H9 (cell line): ENCODE measurements at regions not wholly inside any gene's neighbourhood (a gene's known extent, or its start where the extent isn't known, plus 50 kb on each side); places are given as distances from the start of the nearest gene placed in this dataset.

Source experiments
- DNase-seq: peaks from one replicate; pipeline ENCODE4 v3.0.0-alpha.2; 2017
- H2AFZ ChIP-seq: one replicate; pipeline ENCODE4 v1.6.1; 2013; ENCODE audit warnings: mild to moderate bottlenecking, low read length, control low read depth, moderate library complexity
- H2AK5ac ChIP-seq: 2 replicates; pipeline ENCODE4 v1.6.1; 2013; ENCODE audit warnings: low read length, control low read depth, mixed read lengths; ENCODE audit not compliant: insufficient read length
- H2BK120ac ChIP-seq: one replicate; pipeline ENCODE4 v1.6.1; 2013; ENCODE audit warnings: low read depth, mild to moderate bottlenecking, low read length, control low read depth, inconsistent platforms; ENCODE audit not compliant: poor library complexity, severe bottlenecking
- H2BK12ac ChIP-seq: 2 replicates; pipeline ENCODE4 v1.6.1; 2013; ENCODE audit warnings: low read length, control low read depth, mixed read lengths, low read depth; ENCODE audit not compliant: insufficient read length
- H2BK15ac ChIP-seq: 2 replicates; pipeline ENCODE4 v1.6.1; 2013; ENCODE audit warnings: low read depth, low read length, control low read depth
- H2BK20ac ChIP-seq: one replicate; pipeline ENCODE4 v1.6.1; 2013; ENCODE audit warnings: low read depth, mild to moderate bottlenecking, low read length, control low read depth, inconsistent platforms; ENCODE audit not compliant: poor library complexity, severe bottlenecking
- H2BK5ac ChIP-seq: 2 replicates; pipeline ENCODE4 v1.6.1; 2013; ENCODE audit warnings: low read length, control low read depth, mixed read lengths; ENCODE audit not compliant: insufficient read length
- H3K14ac ChIP-seq: 2 replicates; pipeline ENCODE4 v1.6.1; 2013; ENCODE audit warnings: low read length, control low read depth; ENCODE audit not compliant: insufficient read depth
- H3K18ac ChIP-seq: 2 replicates; pipeline ENCODE4 v1.6.1; 2013; ENCODE audit warnings: low read depth, mild to moderate bottlenecking, mixed read lengths, low read length, control low read depth; ENCODE audit not compliant: insufficient read length
- H3K23ac ChIP-seq: 2 replicates; pipeline ENCODE4 v1.6.1; 2013; ENCODE audit warnings: low read length, control low read depth, mixed read lengths, low read depth; ENCODE audit not compliant: insufficient read length
- H3K23me2 ChIP-seq: 2 replicates; pipeline ENCODE4 v1.6.1; 2013; ENCODE audit warnings: low read depth, mild to moderate bottlenecking, mixed read lengths, low read length, control low read depth; ENCODE audit not compliant: insufficient read length, poor library complexity, severe bottlenecking
- H3K27ac ChIP-seq: 2 replicates; pipeline ENCODE4 v1.5.1; 2013; ENCODE audit warnings: low read length, control low read depth, mixed read lengths, low read depth; ENCODE audit not compliant: insufficient read length
- H3K27me3 ChIP-seq: 2 replicates; pipeline ENCODE4 v1.6.1; 2013; ENCODE audit warnings: low read length, control low read depth, inconsistent platforms; ENCODE audit not compliant: insufficient read depth
- H3K4ac ChIP-seq: 2 replicates; pipeline ENCODE4 v1.6.1; 2013; ENCODE audit warnings: low read depth, mild to moderate bottlenecking, control low read depth, inconsistent platforms, low read length, moderate library complexity
- H3K4me1 ChIP-seq: 2 replicates; pipeline ENCODE4 v1.6.1; 2013; ENCODE audit warnings: low read length, control low read depth, inconsistent platforms; ENCODE audit not compliant: insufficient read depth
- H3K4me2 ChIP-seq: 2 replicates; pipeline ENCODE4 v1.6.1; 2013; ENCODE audit warnings: low read length, control low read depth, mixed read lengths; ENCODE audit not compliant: insufficient read length, insufficient read depth
- H3K56ac ChIP-seq: 2 replicates; pipeline ENCODE4 v1.6.1; 2013; ENCODE audit warnings: low read depth, mild to moderate bottlenecking, mixed read lengths, low read length, control low read depth; ENCODE audit not compliant: insufficient read length
- H3K79me1 ChIP-seq: 2 replicates; pipeline ENCODE4 v1.6.1; 2013; ENCODE audit warnings: low read depth, mild to moderate bottlenecking, moderate library complexity, low read length, control low read depth, inconsistent platforms; ENCODE audit not compliant: insufficient read depth, poor library complexity, severe bottlenecking
- H3K79me2 ChIP-seq: 2 replicates; pipeline ENCODE4 v1.6.1; 2013; ENCODE audit warnings: low read length, control low read depth, inconsistent platforms; ENCODE audit not compliant: insufficient read depth
- H3K9ac ChIP-seq: 2 replicates; pipeline ENCODE4 v1.6.1; 2013; ENCODE audit warnings: low read length, control low read depth, mixed read lengths; ENCODE audit not compliant: insufficient read length; ENCODE audit errors: extremely low read depth
- H3K9me3 ChIP-seq: one replicate; pipeline ENCODE4 v1.6.1; 2013; ENCODE audit warnings: low read depth, low read length, inconsistent platforms; ENCODE audit not compliant: control insufficient read depth
- H3T11ph ChIP-seq: one replicate; pipeline ENCODE4 v1.6.1; 2013; ENCODE audit warnings: mild to moderate bottlenecking, low read length, control low read depth, inconsistent platforms
- H4K20me1 ChIP-seq: one replicate; pipeline ENCODE4 v1.6.1; 2013; ENCODE audit not compliant: control insufficient read depth, insufficient read length, insufficient read depth
- H4K5ac ChIP-seq: 2 replicates; pipeline ENCODE4 v1.6.1; 2013; ENCODE audit warnings: low read depth, mild to moderate bottlenecking, mixed read lengths, low read length, control low read depth; ENCODE audit not compliant: insufficient read length
- H4K8ac ChIP-seq: replicated peaks from 2 replicates; pipeline ENCODE4 v1.6.1; 2013; ENCODE audit warnings: low read length, control low read depth, mixed read lengths, low read depth; ENCODE audit not compliant: insufficient read length
- H4K91ac ChIP-seq: 2 replicates; pipeline ENCODE4 v1.6.1; 2013; ENCODE audit warnings: low read depth, mild to moderate bottlenecking, moderate library complexity, mixed read lengths, low read length, control low read depth; ENCODE audit not compliant: insufficient read length
- H3K27ac Mint-ChIP-seq, 3 experiments: 2 replicates in 2 of 3; 3 replicates in 1 of 3; pipeline ENCODE4 v1.8.0; 2020 to 2021; ENCODE audit warnings: mixed read lengths in 3 of 3, mild to moderate bottlenecking in 1 of 3, moderate library complexity in 1 of 3
- H3K27me3 Mint-ChIP-seq: 2 replicates; pipeline ENCODE4 v1.8.0; 2021; ENCODE audit warnings: low read depth, mild to moderate bottlenecking, moderate library complexity, mixed read lengths
- H3K36me3 Mint-ChIP-seq, 3 experiments: 2 replicates in 2 of 3; 3 replicates in 1 of 3; pipeline ENCODE4 v1.8.0; 2020 to 2021; ENCODE audit warnings: low read depth in 3 of 3, mixed read lengths in 3 of 3; ENCODE audit not compliant: insufficient read depth in 1 of 3
- H3K4me1 Mint-ChIP-seq, 2 experiments: 2 replicates each; pipeline ENCODE4 v1.8.0; 2020; ENCODE audit warnings: mixed read lengths in 2 of 2
- H3K4me3 Mint-ChIP-seq, 2 experiments: 2 replicates in 1 of 2; 3 replicates in 1 of 2; pipeline ENCODE4 v1.8.0; 2020 to 2021; ENCODE audit warnings: mild to moderate bottlenecking in 2 of 2, mixed read lengths in 2 of 2, moderate library complexity in 1 of 2
- H3K9me3 Mint-ChIP-seq, 2 experiments: 2 replicates in 1 of 2; 3 replicates in 1 of 2; pipeline ENCODE4 v1.8.0; 2020; ENCODE audit warnings: mild to moderate bottlenecking in 2 of 2, mixed read lengths in 2 of 2, moderate library complexity in 1 of 2
- CTCF ChIP-seq: fragments of 200-600 bp; sonication (generic); conservative IDR thresholded peaks from 3 replicates; pipeline ENCODE4 v1.8.0; 2021; ENCODE audit warnings: antibody characterized with exemption, mild to moderate bottlenecking
- WGBS: extraction: QIAGEN DNeasy Blood & Tissue Kit; methylation state at CpG from one replicate; pipeline ENCODE4 v1.1.7; 2013; ENCODE audit warnings: missing lambda C conversion rate, low lambda C conversion rate, mixed read lengths; ENCODE audit not compliant: insufficient read length; ENCODE audit errors: extremely low coverage; 5-methylcytosine and 5-hydroxymethylcytosine counted together

DNA sequence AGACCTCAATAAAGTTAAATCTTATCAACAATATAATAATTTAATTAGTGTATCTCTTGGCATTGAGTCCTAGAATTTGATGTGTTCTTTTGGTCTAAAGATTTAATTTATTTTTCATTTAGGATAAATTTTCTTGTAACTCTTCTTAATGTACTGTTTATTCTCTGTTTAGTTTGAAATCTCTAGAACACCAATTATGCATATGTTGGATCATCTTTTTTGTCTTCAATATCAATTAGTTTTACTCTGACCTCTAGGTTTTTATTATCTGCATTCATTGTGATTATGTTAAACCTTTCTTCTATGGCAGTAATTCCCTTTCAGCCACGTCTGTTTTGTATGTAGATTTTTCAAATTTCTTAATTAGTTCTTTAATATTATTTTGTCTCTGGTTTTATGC, 93.8 kb upstream of the ARHGEF7 start:
- no CpG with 5 or more reads among the region's 1 CpG for WGBS
- Histone ChIP-seq H3K79me2 (no peaks in the 10 kb centered on the region), H4K91ac (no peak overlapping the region), H3K23me2 (no peaks in the 10 kb centered on the region), H3T11ph (no peak overlapping the region), H2AK5ac (no peak overlapping the region), H3K4me2 (no peak overlapping the region), H3K9me3 (no peaks in the 10 kb centered on the region), H3K27me3 (no peaks in the 10 kb centered on the region), H3K79me1 (no peaks in the 10 kb centered on the region), H4K20me1 (no peaks in the 10 kb centered on the region), H3K14ac (no peak overlapping the region), H2BK15ac (no peak overlapping the region), H2BK20ac (no peak overlapping the region), H3K4me1 (no peaks in the 10 kb centered on the region), H3K18ac (no peak overlapping the region), H3K4ac (no peak overlapping the region), H3K27ac (no peak overlapping the region), H4K8ac (no peak overlapping the region), H2BK12ac (no peak overlapping the region), H2BK120ac (no peak overlapping the region), H2BK5ac (no peak overlapping the region), H3K23ac (no peak overlapping the region), H3K56ac (no peak overlapping the region), H4K5ac (no peak overlapping the region), H3K9ac (no peak overlapping the region), H2AFZ (no peak overlapping the region)
- H3K36me3 Mint-ChIP-seq: peaks cover 3 to 14% (median 7%) of the 10 kb centered on the region in 3 experiments; a peak in 6 of 7 replicates
- H3K4me3 Mint-ChIP-seq: no peak overlapping the region; a peak in 1 of 5 replicates
- peaks cover 15 to 26% of the 10 kb centered on the region in 2 experiments for H3K9me3 Mint-ChIP-seq
- H3K27me3 Mint-ChIP-seq: peaks cover 1% of the 10 kb centered on the region
- no peak overlapping the region for H3K27ac Mint-ChIP-seq
- TF ChIP-seq CTCF: no peak
- no peak for DNase-seq
- H3K4me1 Mint-ChIP-seq: no peaks in the 10 kb centered on the region
